Peyer's patch (tissue), 4 donors: ENCODE measurements at regions not wholly inside any gene's neighbourhood (a gene's known extent, or its start where the extent isn't known, plus 50 kb on each side); places are given as distances from the start of the nearest gene placed in this dataset.

ENCODE experiments used
- POLR2A ChIP-seq, 2 donors: fragments of 450-650 bp; IDR thresholded peaks; one replicate each; pipeline ENCODE4 v1.5.1; 2017; ENCODE audit warnings: antibody characterized with exemption in 2 of 2, mild to moderate bottlenecking in 2 of 2, moderate library complexity in 2 of 2
- TF ChIP-seq, protein P1 (sequence below), 6 experiments: fragments of 450-650 bp in 4 of 6; fragments of 200-600 bp in 2 of 6; sonication (generic) in 1 of 6; IDR thresholded peaks; one replicate each; pipeline ENCODE4 v1.5.1; 2017 to 2019; ENCODE audit warnings: antibody characterized with exemption in 6 of 6, mild to moderate bottlenecking in 3 of 6, moderate library complexity in 1 of 6

DNA sequence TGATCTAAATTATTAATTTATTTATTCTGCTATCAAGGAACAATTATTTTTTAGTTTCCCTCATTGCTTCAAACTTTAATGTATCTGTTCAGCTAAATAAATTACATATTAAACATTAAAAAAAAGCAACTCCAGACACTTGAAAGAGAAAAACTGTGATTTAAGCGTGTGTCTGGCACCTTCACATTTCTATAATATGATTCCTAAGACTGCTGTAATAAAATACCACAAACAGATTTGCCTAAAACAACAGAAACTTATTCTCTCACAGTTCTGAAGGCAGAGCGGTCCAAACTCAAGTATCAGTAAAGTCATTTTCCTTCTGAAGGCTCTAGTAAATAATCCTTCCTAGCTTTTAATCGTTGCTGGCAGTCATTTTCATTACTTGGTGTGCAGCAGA lies 580.4 kb upstream of the KCND2 start:
- TF ChIP-seq POLR2A (IDR thresholded peaks at IDR 0.05): no peak
- TF ChIP-seq, protein P1, sequence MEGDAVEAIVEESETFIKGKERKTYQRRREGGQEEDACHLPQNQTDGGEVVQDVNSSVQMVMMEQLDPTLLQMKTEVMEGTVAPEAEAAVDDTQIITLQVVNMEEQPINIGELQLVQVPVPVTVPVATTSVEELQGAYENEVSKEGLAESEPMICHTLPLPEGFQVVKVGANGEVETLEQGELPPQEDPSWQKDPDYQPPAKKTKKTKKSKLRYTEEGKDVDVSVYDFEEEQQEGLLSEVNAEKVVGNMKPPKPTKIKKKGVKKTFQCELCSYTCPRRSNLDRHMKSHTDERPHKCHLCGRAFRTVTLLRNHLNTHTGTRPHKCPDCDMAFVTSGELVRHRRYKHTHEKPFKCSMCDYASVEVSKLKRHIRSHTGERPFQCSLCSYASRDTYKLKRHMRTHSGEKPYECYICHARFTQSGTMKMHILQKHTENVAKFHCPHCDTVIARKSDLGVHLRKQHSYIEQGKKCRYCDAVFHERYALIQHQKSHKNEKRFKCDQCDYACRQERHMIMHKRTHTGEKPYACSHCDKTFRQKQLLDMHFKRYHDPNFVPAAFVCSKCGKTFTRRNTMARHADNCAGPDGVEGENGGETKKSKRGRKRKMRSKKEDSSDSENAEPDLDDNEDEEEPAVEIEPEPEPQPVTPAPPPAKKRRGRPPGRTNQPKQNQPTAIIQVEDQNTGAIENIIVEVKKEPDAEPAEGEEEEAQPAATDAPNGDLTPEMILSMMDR (IDR thresholded peaks at IDR 0.05): no peak
